ENCODE measurements at regions not wholly inside any gene's neighbourhood (a gene's known extent, or its start where the extent isn't known, plus 50 kb on each side); places are given as distances from the start of the nearest gene placed in this dataset.
"Not testable (repeated sequence)": the region's sequence is repeated elsewhere in the genome, so short reads cannot be mapped to it uniquely, and the experiment has no call there.

DNA sequence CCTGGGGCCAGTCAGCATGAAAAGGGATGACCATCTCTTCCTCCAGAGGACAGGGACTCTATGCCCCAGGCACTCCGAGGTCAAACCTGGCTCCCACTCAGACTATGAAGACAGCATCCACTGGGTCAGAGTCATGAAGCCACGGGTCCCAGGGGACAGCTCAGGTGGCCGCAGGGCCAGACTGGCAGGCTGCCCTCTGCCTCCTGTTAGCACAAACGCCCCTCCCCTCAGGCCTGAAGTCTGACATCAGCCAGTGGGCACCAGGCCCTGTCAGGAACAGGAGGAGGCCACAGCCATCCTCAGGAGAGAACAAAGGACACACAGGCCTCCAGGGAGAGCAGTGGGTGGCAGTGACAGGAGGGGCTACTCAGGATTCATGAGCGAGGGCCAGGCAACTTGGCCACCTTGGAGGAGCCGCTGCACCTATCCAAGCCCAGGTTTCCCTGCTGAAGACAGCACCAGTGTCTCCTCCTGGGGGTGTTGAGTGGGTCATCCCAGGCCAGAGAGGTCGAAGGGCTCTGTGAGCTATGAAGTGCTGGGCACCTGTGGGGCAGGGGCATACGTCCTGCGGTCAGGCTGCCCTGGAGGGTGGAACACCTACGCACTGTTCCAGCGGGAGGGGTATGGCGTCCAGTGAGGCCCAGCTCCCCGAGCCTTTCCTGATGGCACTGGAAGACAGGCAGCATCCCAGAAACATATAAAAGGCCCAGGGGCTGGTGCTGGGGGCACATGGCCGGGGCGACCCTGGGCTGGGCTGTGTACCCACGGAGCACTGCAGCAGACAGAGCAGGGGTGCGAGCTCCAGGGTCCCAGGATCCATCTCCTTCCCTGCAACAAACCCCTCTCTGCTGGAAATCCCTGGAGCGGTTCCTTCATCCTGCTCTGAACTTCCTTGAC is 171.0 kb upstream of the FOXD4L5 start:
- in situ Hi-C loops (cut with MboI; ENCODE audit: low pct_unique_long_range_greater_than_20kb, low sequenced_read_pairs); DNase-seq: not testable (repeated sequence)

DNA sequence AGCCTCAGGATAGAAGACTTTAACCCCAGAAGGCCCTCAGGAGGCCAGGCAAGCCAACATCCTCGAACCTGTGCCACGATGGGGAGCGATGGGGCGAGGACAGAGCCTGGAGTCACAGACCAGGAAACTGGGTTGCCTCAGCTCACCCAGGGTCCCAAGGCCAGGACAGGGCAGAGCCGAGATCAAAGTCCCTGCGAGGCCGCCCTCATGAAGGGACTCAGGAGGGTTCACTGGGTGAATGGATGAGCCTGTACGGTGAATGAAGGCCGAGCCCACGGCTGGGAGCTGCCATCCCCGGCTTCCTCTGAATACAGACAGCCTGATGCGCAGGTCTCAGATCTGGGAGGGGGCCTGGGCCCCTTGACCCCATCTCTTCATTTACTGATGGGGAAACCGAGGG is 170.1 kb upstream of the FOXD4L5 start:
- in situ Hi-C loops (cut with MboI; ENCODE audit: low pct_unique_long_range_greater_than_20kb, low sequenced_read_pairs), result not testable (repeated sequence)

DNA sequence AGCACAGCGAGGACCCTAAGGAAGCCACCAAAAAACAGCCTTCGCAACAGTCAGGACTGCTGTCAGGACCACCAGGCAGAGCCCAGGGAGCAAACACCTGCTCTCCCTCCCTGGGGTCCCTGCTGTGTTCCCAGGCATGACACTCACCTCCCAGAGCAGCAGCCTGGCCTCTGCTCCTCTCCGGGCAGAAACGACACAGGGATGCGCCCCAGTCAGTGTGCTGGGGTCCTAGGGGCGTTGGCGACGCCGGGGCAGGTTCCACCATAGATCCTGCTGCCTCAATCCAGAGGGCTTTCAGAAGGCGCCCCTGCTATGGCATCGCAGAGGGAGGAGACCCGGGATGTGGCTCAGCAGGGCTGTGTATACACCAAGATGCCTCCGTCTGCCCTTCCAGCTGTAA is 169.7 kb upstream of the FOXD4L5 start:
- DNase-seq; in situ Hi-C loops (cut with MboI; ENCODE audit: low pct_unique_long_range_greater_than_20kb, low sequenced_read_pairs): not testable (repeated sequence)

More for the DNA sequence above, 170.1 kb upstream of the FOXD4L5 start:
- not testable (repeated sequence) for DNase-seq

DNA sequence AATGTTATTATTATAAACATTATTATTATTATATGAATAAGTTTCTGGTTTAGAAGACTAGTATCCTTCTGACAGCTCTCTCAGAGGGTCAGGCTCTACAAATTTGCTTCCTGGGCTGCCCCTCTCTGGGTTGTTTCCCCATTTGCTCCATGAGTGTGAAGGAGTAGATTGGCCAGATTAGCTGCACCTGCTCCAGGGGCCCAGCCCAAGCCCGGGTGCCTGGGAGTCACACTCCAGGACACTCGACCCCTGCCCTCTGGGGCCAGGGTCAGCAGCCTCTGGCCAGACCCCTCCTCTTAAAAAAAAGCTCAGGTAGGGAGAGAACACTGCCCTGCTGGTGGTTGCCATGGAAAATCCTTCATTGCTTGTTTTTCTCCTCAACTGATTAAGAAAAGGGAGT is 169.0 kb upstream of the FOXD4L5 start:
- in situ Hi-C loops (cut with MboI; ENCODE audit: low pct_unique_long_range_greater_than_20kb, low sequenced_read_pairs); DNase-seq: not testable (repeated sequence)

DNA sequence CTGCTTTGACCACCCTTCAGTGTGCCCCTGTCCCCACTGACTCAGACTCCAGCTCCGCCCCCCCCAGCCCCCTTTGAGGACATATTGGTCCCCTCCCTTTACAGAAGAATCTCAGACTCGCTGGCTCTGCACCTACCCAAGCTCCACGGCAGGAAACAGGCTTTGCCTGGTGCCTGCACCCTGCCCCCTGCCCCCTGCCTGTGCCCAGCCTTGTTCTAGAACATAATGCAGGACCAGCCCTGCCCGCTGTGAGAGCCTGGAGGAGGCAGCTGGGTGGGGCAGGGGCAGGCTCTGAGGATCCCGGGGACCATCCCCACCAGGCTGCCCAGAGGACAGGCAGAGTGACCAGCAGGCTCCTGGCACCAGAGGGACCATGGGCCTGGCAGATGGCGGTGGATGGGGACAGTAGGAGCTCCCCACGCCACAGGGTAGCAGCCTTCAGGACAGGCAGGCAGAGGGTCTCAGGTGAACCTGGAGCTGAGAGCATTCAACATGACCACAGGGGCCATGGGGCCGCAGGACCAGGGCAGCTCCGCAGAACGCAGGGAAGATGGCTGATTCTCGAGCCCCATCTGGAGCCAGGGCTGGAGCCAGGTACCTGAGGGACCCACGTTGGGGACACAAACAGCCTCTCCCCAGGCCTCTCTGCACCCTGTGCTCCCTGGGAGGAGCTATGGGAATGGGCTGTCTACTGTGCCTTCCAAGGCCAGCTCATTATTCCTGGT is 165.0 kb upstream of the FOXD4L5 start:
- DNase-seq; in situ Hi-C loops (cut with MboI; ENCODE audit: low pct_unique_long_range_greater_than_20kb, low sequenced_read_pairs): not testable (repeated sequence)

DNA sequence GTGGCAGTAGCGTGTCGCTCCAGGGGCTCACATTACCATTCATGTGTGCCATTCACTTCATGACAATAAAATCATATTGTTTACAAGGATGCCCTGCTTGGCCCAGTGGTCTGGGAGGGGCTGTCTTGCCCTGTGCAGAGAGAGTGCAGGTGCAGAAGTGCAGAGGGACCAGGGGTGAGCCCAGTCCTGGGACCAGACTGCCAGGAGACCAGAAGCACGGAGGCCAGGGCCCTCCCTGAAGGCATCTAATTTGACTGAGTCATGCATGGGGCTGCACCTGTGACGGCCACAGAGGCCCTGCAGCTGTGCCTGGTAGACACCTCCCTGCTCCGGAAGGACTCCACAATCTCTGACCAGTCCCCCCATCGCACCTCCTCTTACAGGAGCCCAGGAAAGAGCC is 164.4 kb upstream of the FOXD4L5 start:
- in situ Hi-C loops (cut with MboI; ENCODE audit: low pct_unique_long_range_greater_than_20kb, low sequenced_read_pairs), result no loop called here

DNA sequence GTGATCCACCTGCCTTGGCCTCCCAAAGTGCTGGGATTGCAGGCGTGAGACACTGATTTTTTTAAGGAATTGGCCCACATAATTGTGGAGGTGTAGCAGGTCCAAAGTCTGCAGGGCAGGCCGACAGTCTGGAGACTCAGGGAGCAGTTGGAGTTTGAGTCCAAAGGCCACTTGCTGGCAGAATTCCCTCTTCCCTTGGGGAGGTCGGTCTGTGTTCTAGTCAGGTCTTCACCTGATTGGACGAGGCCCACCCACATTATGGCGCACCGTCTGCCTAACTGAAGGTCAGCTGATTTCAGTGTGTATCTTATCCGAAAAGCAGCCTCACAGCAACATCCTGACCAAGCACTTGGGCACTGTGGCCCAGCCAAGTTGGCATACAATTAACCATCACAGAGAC is 162.1 kb upstream of the FOXD4L5 start:
- in situ Hi-C loops (cut with MboI; ENCODE audit: low pct_unique_long_range_greater_than_20kb, low sequenced_read_pairs); DNase-seq: not testable (repeated sequence)

More for the DNA sequence above, 164.4 kb upstream of the FOXD4L5 start:
- DNase-seq, result no peak

DNA sequence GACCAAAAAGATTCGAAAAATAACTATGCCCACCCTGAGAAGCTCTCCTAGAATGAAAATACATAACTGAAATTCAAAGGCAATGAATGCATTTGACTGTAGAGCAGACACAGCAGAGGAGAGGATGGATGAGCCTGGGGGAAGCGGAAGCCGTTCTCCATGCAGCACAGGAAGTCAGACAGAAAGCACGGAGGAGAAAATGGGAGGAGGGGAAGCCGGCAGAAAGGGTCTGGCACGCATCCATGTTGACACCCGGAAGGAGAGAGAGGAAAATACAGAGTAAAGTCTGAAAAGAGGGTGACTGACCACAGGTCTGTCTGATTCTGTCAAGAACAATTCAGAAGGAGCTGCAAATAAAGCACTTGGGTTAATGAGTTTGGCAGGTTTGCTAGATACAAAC is 161.0 kb upstream of the FOXD4L5 start:
- in situ Hi-C loops (cut with MboI; ENCODE audit: low pct_unique_long_range_greater_than_20kb, low sequenced_read_pairs); DNase-seq: not testable (repeated sequence)

DNA sequence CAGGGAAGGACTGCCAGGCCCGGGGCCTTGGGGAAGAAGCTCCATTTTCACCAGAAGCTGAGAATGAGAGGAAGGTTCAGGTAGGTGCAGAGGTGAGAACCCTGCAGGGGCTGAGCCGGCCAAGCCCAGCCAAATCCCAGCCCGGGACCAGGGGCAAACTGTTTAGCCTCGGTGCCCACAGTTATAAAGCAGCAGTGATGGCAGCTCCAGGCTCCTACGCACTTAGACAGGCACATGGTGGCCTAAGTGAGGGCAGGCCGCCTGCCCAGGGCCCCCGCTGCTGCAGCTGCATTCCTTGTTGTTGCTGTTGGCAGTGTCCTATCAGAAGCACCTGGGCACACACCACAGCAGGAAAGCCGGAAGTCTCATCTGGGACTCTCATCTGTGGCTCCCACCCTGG is 159.9 kb upstream of the FOXD4L5 start:
- in situ Hi-C loops (cut with MboI; ENCODE audit: low pct_unique_long_range_greater_than_20kb, low sequenced_read_pairs), result no loop called here
- DNase-seq, result no peak

DNA sequence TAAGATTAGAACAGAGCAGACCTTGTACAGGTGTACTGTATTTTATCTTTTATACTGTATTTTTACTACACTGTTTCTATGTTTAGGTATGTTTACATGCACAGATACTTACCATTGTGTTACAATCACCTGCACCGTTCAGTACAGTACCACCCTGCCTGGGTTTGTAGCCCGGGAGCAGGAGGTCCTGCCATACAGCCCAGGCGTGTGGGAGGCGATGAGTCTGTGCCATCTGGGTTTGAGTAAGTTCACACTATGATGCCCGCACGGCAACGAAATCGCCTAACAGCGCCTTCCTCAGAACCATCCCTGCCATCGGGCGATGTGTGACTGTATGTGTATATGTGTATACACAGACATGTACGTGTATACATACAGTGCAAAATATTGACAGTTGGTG is 157.1 kb upstream of the FOXD4L5 start:
- in situ Hi-C loops (cut with MboI; ENCODE audit: low pct_unique_long_range_greater_than_20kb, low sequenced_read_pairs); DNase-seq: not testable (repeated sequence)

DNA sequence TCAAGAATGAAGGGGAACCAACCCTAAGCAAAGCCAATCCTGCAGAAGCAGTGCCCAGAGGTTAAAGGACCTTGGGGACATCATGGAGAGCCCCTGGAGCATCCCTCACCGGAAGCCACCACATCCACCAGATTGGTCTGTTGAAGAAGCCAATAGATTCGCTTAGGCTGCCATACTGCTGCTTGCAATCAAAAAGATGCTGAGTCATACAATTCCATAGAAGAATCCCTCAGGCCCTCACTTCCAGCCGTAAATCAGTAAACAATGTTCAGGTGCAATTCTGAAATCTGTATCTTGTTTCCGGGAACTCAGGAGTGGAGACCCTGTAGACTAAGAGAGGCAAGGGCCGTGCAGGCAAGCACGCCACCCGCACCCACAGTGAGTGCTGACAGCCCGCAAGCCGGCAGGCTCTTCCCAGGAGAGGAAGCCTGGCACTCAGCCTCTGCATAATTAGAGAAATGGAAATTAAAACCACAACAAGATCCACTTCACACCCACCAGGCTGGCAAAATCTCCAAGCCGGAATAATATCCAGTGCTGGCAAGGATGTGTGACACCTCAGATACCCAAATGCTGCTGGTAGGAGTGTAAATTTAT is 156.4 kb upstream of the FOXD4L5 start:
- in situ Hi-C loops (cut with MboI; ENCODE audit: low pct_unique_long_range_greater_than_20kb, low sequenced_read_pairs); DNase-seq: not testable (repeated sequence)

DNA sequence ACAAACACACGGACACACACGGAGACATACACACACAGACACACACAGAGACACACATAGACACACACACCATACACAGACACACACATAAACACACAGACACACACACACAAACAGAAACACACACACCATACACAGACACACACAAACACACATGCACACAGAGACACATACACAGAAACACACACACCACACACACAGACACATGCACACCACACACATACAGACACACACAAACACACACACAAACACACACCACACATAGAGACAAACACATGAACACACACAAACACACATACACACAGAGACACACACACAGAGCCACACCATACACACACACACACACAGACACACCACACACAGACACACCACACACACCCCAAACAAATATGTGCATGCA is 152.7 kb upstream of the FOXD4L5 start:
- no peak for DNase-seq

DNA sequence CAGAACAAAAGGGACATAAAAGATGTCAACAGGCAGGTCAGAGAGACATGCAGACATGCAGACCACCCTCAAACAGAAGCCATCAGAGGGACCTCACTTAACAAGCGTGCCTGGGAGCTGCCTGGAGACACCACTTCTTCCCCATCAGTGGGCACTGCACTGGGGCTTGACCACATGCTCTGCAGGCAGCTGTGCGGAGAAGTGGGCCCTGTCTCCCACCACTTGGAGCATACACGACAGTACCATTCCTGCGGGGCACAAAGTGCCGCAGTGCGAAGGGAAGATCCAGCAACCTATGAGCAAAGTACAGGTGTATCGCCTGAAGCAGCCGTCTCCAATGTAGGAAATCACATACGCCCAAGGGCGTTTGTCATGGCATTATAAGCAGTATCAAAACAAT is 150.5 kb upstream of the FOXD4L5 start:
- in situ Hi-C loops (cut with MboI; ENCODE audit: low pct_unique_long_range_greater_than_20kb, low sequenced_read_pairs), result no loop called here
- DNase-seq, result no peak

More for the DNA sequence above, 152.7 kb upstream of the FOXD4L5 start:
- in situ Hi-C loops (cut with MboI; ENCODE audit: low pct_unique_long_range_greater_than_20kb, low sequenced_read_pairs), result no loop called here

DNA sequence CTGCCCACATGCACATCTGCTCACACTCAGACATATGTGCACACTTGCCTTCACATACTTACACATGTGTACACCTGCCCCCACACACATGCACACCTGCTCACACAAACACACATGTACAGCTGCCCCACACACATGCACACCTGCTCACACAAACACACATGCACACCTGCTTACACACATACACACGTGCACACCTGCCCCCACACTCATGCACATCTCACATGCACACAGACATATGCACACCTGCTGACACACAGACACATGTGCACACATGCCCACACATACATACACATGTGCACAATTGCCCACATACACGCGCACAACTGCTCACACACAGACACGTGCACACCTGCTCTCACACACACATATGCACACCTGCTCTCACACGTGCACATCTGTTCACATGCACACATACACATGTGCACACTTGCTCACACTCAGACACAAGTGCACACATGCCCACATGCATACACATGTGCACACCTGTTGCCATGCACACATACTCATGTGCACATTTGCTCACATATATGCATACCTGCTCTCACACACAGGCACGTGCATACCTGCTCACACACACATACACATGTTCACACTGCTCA is 147.8 kb upstream of the FOXD4L5 start:
- in situ Hi-C loops (cut with MboI; ENCODE audit: low pct_unique_long_range_greater_than_20kb, low sequenced_read_pairs), result no loop called here
- DNase-seq, result no peak

DNA sequence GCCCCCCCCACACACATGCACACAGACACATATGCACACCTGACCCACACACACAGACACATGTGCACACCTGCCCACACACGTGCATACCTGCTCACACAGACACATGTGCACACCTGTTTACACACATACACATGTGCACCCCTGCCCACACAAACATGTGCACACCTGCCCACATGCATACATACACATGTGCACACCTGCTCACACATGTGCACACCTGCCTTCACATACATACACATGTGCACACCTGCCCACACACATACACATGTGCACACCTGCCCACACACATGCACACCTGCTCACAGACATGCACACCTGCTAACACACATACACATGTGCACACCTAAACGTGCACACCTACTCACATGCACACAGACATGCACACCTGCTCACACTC is 147.0 kb upstream of the FOXD4L5 start:
- in situ Hi-C loops (cut with MboI; ENCODE audit: low pct_unique_long_range_greater_than_20kb, low sequenced_read_pairs), result no loop called here

DNA sequence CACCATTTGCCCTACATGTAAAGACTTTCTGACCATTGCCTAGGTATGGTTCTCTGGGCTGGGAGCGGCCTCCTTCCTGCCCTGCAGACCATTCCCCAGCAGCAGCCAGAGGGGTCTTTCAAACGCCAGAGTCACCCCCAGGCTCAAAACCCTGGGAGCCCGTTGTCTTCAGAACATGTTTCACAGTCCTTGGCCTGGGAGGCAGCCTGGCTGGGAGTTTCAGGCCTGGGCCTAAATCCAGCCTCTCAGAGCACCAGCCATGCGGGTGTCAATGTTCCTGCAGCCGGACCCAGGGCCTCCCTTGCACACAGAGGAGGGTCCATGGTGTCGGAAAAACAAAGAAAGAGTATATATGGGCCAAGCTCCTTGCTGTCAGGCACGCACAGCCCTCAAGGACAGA is 145.2 kb upstream of the FOXD4L5 start:
- in situ Hi-C loops (cut with MboI; ENCODE audit: low pct_unique_long_range_greater_than_20kb, low sequenced_read_pairs), result no loop called here
- no peak for DNase-seq

More for the DNA sequence above, 147.0 kb upstream of the FOXD4L5 start:
- DNase-seq, result no peak

DNA sequence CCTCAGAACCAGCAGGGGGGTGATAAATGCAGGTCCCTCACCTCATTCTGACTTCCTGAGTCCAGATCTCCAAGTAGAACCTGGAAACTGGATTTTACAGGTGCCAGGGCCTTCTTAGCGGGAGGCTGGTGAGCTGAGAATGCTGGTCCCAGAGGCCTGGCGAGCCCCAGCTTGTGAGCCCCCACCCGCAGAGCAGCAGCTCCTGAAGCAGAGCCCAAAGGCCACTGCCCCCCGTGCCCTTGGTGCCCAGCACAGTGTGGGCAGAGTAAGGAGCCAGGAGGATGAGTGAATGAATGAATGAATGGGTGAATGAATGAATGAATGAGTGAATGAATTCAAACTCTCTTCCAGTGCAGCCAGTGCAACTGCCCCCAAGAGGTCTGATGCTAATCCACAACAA is 142.4 kb upstream of the FOXD4L5 start:
- DNase-seq; in situ Hi-C loops (cut with MboI; ENCODE audit: low pct_unique_long_range_greater_than_20kb, low sequenced_read_pairs): not testable (repeated sequence)

DNA sequence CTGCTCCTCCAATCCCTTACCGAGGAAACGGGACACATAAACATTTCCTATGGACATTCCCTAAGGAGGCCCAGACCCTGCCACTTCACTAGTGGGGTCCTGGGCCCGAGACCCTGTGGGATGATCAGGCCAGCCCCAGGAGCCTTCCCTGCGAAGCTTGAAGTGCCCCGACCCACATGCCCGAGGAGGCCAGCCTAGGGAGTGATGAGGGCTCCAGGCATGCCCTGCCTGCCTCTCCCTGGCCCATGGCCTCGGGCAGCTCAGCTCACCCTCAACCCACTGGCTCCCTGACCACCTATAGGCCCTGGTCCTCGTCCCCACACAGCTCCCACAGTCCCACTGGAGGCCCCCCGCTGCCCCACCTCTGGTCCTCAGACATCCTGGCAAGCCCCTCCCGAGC is 141.8 kb upstream of the FOXD4L5 start:
- in situ Hi-C loops (cut with MboI; ENCODE audit: low pct_unique_long_range_greater_than_20kb, low sequenced_read_pairs); DNase-seq: not testable (repeated sequence)

DNA sequence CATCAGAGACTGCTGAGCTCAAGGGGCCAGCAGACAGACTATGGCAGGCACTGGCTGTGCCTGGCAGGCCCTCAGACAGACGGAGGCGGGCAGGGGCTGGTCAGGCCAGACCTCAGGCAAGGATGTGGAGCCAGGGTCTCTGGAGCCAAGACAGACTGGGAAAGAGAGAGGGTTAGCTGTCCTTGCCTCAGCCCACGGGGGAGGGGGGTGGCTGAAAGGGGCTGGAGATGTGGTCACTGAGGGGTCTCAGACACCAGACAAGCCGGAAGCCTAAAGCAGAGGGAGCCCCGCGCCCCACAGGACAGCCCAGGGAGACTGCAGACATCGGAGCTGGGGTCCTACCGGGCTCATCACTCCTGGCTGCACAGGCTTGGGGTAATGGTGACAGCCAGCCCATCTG is 141.2 kb upstream of the FOXD4L5 start:
- in situ Hi-C loops (cut with MboI; ENCODE audit: low pct_unique_long_range_greater_than_20kb, low sequenced_read_pairs), result no loop called here
- DNase-seq, result no peak
